ENCODE measurements at regions not wholly inside any gene's neighbourhood (a gene's known extent, or its start where the extent isn't known, plus 50 kb on each side); places are given as distances from the start of the nearest gene placed in this dataset.

GRCh38 chr5:88140856-88141752 lies 127.5 kb downstream of the TMEM161B start:
- Histone ChIP-seq H3K27ac (no peak overlapping the region), H3K9me3 (no peaks in the 10 kb centered on the region), H3K4me1 (peaks cover 9 to 14% (median 9%) of the 10 kb centered on the region in 3 donors), H3K36me3 (no peaks in the 10 kb centered on the region), H3K4me3 (peak overlapping the region; percentile 18 to 40 (median 34)), H3K27me3 (peaks cover 0 to 30% (median 3%) of the 10 kb centered on the region in 4 donors)
- WGBS, 2 donors: 0 to 2% methylated on average over 37 to 49 of the region's 49 CpGs
- intact Hi-C loops (cut with DNase I): no loop called here
- peak; percentile 46 to 69 (median 67) for TF ChIP-seq CTCF (IDR thresholded peaks at IDR 0.05)
- DNase-seq (peak; percentile 94 to 97 (median 96)), FAIRE-seq (no peak), ATAC-seq (peak; percentile 94 to 97 (median 96))

- peak overlapping the region; percentile 18 to 40 (median 34) for H3K4me3 ChIP-seq
- TF ChIP-seq CTCF (IDR thresholded peaks at IDR 0.05): no peak
- intact Hi-C loops (cut with DNase I): no loop called here
- DNase-seq (no peak), ATAC-seq (no peak), FAIRE-seq (no peak)
- H3K9me3 ChIP-seq: no peaks in the 10 kb centered on the region
- H3K27ac ChIP-seq: no peak overlapping the region
- WGBS, 2 donors: 4 to 5% methylated on average over 15 of the region's 15 CpGs
- no peaks in the 10 kb centered on the region for H3K36me3 ChIP-seq
- H3K27me3 ChIP-seq: peaks cover 0 to 29% (median under 1%) of the 10 kb centered on the region in 4 donors
- H3K4me1 ChIP-seq: peaks cover 9 to 14% (median 9%) of the 10 kb centered on the region in 3 donors
Observed at GRCh38 chr5:88140396-88140855, 128.2 kb downstream of the TMEM161B start.

- H3K27me3 ChIP-seq: peaks cover 0 to 6% (median 0%) of the 10 kb centered on the region in 4 donors
- WGBS, 2 donors: 77 to 92% methylated on average over 5 of the region's 5 CpGs
- DNase-seq (no peak), FAIRE-seq (no peak), ATAC-seq (no peak)
- intact Hi-C loops (cut with DNase I): no loop called here
- H3K4me1 ChIP-seq: no peaks in the 10 kb centered on the region
- TF ChIP-seq CTCF (IDR thresholded peaks at IDR 0.05): no peak
- H3K4me3 ChIP-seq: no peak overlapping the region
- H3K27ac ChIP-seq: no peak overlapping the region
- H3K9me3 ChIP-seq: no peaks in the 10 kb centered on the region
- no peaks in the 10 kb centered on the region for H3K36me3 ChIP-seq
Observed at GRCh38 chr5:88130211-88130815, 138.3 kb downstream of the TMEM161B start.

GRCh38 chr5:88128813-88129212 lies 139.8 kb downstream of the TMEM161B start:
- Histone ChIP-seq H3K9me3 (no peaks in the 10 kb centered on the region), H3K27ac (no peak overlapping the region), H3K4me1 (no peaks in the 10 kb centered on the region), H3K36me3 (no peaks in the 10 kb centered on the region), H3K4me3 (no peak overlapping the region), H3K27me3 (peaks cover 0 to 2% (median 0%) of the 10 kb centered on the region in 4 donors)
- intact Hi-C loops (cut with DNase I): no loop called here
- ATAC-seq: no peak
- no peak for DNase-seq
- no peak for TF ChIP-seq CTCF (IDR thresholded peaks at IDR 0.05)
- WGBS, 2 donors: 85 to 93% methylated on average over 2 of the region's 2 CpGs
- FAIRE-seq: no peak

Measured in pancreas (tissue), 10 donors.